ENCODE measurements at regions not wholly inside any gene's neighbourhood (a gene's known extent, or its start where the extent isn't known, plus 50 kb on each side); places are given as distances from the start of the nearest gene placed in this dataset.

DNA sequence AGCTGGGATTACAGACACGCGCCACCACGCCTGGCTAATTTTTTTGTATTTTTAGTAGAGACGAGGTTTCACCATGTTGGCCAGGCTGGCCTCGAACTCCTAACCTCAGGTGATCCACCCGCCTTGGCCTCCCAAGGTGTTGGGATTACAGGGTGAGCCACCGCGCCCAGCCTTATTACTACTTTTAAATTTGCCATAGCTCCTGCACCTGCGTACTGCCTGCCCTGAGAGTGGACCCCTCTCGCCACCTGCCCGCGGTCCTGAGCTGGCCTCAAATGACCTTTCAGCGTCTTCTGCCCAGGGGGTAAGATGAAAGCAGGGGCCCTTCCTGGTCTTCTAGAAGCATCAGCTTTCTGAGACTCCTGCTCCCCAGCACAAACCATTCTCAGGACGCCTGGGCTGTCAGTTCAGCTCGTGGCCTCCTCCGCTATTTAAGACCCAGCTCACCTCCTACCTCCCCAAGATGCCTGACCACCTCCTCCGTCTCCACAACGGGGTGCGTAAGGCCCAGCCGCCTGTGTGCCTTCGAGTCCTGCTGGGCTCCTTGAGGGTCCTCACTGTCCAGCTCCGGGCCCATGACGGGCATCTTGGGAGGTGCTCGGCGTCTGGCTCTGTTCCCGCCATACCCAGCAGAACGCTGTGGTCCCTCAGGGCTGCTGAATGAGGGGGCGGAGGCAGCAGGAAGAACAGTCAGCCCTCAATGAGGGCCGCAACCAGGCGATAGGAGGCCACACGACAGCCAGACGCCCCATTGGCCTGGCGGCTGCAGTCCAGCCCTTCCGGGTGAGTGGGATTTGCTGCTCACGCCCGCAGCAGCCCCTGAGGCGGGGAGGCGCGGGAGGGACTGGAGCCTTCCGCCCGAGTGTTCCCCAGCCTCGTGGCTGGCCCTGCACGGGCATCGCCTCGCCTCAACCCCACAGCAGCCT is 266.6 kb downstream of the TFCP2L1 start:
- DNase-seq (ENCODE audit: low read depth in 2 of 2): peak in 1 of 2 donors; percentile 15

DNA sequence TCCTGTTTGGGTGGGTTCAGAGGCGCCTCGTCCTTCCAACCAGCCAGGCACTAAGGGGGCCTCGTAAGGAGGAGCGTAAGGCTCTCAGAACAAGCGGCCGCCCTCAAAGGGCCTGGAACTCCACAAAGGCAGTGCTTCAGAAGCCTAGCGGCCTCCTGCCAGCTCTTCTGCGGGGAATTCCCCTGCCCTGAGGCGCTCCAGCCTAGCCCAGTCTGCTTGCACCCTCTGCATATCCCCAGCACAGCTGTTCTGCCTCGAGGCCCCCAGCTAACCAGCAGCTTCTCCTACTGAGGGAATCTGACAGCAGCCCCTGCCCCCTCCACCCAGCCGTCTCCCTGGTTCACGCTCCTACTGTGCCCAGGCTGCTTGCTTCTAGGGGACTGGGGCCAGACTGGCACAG is 265.9 kb downstream of the TFCP2L1 start:
- DNase-seq (ENCODE audit: low read depth in 2 of 2): no peak

DNA sequence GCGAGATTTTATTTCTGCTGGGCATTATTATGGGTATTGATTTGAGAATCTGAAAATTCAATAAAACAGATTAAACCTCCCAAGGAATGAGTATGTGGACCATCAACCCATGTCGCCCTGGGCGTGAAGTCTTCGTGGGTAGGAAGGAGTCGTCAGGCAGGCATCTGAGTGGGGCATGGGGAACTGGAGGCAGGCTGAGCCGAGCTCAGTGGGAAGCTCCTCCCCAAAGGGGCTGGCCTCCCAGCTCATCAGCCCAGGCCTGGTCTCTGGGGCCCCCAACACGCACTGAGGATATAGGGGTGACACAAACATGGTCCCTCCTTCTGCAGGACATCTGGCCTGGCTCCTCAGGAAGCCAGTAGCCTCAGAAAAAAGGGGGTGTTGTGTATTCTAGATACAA is 265.2 kb downstream of the TFCP2L1 start:
- DNase-seq (ENCODE audit: low read depth in 2 of 2): no peak

DNA sequence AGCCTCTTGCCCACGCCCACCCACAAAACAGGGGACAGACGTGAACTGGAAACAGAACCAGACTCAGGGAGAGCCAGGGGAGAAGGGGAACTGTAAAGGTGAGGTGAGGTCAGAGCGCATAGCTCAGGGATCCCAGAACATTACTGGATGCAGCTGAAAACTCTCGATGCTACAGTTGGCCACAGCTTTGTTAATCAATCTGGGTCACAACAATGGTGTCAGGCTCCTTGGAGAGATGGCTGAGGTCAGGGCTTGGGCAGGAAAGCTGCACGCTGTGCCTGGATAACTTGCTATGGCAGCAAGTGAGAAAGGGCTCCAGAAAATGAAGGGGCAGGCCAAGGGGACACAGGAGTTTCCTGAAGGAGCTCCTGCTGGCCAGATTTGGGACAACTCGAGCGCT is 263.3 kb downstream of the TFCP2L1 start:
- DNase-seq (ENCODE audit: low read depth in 2 of 2): no peak

DNA sequence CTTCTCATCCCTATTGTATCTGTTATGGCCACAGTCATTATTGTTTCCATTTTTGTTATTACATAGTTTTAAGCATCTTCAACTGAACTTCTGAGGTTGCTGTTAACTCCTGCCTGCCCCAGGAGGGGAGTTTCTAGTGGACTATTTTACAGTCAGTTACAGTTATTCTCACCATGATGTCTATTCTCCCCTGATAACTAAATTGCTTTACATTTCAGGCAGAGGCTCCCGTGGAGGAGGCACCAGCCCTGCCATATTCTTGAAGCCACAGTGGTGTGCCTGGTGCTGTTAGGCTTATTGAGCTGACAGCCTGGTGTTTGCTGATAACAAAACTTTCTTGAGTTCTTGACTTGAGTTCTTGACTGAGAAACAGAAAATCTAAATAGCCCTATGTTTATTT is 256.4 kb downstream of the TFCP2L1 start:
- DNase-seq (ENCODE audit: low read depth in 2 of 2): no peak

DNA sequence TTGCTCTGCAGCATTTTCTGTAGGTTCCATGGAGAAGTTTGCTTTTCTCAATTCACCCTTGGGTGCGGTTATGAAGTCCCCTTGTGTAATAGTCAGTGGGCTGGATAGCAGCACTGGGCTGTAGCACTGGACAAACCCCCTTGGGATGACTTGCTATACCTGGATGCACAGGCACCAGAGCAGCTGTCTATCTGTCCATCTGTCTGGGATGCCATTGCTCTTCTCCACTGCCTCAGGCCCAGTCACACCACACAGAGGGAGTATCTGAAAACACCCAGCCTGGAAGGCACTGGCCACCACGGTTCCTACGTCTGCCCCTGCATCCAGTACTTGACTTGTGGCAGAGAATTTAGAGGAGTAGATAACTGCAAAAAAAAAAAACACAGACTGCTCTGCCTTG is 254.5 kb downstream of the TFCP2L1 start:
- no peak for DNase-seq (ENCODE audit: low read depth in 2 of 2)

DNA sequence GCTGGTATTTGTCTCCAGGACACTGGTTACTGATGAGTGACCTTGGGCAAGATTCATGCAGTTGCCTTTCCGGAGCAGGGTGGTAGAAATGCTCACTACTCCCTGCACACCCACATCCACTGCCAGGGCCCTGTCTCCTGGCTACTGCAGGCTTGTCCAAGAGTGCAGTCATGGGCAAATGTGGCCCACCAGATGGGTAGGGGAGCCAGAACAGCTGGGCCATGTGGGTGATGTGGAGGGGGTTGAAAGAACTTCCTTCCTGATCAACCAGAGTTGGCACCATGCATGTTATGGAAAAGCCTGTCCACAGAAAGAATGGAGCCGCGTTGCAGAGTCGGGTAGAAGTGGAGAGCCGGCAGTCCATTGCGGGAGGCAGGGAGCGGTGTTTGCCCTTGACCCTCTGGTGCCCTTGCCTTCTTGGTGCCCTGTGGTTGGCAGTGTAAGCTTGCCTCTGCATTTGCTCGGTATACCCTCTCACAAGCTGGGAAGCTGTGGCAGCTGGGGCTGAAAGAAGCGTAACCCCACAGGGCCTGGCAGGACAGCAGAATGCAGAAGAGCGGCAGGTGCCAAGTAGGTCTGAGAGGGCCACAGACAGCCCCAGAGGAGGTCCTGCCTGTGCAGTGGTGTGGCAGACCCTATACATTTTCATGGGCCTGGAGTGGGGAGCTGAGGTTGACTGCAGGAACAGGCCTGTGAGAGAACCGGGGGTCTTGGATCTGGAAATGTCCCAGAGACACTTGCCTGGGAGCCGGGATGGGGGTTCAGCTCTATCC is 253.2 kb downstream of the TFCP2L1 start:
- no peak for DNase-seq (ENCODE audit: low read depth in 2 of 2)

DNA sequence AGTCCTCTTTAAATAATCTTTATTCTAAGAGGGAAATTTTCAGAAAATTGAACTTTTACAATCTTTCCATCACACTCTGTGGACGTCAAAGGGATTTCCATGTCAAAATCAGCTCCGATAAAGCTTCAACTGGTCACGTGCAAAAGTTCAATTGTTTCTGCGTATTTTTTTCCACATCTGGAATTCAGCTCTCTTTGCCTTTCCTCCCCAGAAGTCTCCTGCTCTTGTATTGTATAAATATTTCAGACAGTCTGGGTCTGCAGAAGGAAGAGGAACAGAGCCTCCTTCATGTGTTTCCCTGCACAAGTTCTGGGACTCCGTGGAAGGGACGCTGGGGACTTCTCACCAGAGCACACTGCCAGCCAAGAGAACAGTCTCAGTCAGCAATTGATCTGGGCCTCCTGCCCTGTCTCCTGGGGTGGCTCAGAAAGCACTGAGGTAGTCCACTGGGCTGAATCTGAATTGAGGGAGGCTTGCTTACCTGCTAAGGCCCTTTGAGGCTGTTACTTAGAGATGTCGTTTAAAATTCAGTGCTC is 251.5 kb downstream of the TFCP2L1 start:
- no peak for DNase-seq (ENCODE audit: low read depth in 2 of 2)

DNA sequence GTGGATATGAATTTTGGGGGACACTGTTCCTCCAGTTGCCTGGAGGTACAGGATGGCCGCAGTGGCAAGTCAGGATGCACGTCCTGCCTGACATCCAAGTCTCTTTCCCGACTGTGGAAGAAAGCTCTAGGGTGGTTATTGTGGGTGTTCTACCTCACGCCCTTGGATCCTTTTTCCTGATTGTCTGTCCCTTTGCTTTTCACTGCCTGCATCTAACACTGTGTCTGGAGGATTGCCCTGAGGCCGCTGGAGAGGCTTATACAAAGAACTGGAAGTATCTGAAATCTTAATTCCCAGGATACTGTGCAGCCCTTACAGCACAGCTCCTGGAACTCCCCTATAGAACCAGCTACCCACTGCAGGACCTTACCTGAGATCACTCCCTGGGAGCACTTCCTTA is 250.5 kb downstream of the TFCP2L1 start:
- DNase-seq (ENCODE audit: low read depth in 2 of 2): no peak

DNA sequence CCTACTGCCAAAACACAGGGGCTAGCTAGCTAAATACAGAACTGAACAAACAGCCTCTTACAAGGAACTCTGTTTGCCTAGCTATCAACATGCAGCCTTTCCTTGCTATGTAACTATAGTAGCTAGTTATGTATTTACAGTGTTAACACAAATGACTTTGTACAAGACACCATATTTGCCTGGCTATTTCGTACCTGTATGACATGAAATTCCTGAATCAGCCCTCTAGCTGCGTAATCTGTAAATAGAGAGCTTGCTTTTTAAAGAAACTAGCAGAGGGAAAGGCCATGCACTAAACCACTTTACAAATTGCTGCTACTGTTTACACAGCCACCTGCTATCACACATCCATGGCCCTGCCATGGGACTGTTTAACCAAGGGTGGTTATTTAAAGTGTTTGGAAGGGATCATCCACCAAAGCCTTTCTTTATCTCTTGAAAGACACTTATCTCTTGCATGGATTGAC is 248.7 kb downstream of the TFCP2L1 start:
- no peak for DNase-seq (ENCODE audit: low read depth in 2 of 2)

DNA sequence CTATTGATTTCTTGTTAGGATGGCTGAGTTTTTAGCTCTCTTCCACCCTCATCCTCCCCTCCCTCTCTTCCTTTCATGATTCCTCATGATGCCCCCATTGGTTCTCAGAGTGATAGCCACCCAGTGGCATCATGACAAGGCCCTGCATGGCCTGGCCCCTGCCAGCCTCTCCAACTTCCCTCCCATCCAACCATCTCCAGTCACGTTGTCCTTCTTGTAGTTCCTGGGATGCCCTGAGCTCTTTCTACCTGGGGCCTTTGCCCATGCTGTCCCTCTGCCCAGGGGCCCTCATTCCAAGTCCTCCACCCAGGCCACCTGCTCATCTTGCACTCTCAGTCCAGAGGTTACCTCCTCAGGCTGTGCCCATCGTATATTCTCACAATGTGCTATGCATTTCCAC is 247.5 kb downstream of the TFCP2L1 start:
- no peak for DNase-seq (ENCODE audit: low read depth in 2 of 2)

DNA sequence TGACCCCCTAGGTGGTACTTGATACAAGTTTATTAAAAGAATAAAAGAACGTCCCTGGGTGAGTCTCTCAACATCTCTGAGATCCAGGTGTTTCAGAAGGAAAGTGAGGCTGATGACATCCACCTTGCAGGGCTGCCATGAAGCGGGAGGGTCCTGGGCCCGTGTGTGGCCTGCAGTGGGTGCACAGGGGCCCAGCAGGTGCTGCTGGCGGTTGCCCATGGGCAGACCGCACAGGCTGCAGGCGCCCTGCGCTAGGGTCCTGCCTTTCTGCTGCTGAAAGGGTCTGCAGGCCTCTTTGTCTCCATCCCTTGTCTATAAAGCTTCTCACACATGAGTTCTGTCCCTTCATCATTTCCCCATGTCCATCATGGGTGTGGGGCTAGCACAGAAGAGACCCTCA is 247.0 kb downstream of the TFCP2L1 start:
- no peak for DNase-seq (ENCODE audit: low read depth in 2 of 2)

DNA sequence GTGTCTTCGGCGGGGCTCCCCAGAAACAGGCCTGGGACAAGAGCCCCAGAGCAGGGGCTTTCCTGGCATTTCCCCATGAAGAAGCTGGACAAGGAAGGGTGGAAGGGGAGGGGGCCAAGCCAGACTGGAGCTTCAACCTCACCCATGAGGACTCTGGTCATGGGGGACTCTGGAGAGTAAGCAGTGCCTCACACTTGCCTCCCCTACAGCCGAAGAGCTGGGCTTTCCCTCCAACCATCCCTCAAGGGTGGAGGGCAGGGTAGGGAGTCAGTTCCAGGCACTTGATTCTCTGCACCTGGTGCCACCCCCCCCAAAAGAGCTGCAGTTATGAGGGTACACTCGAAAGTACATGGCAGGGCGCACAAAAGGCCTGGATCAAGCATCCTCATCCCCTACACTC is 246.6 kb downstream of the TFCP2L1 start:
- no peak for DNase-seq (ENCODE audit: low read depth in 2 of 2)

DNA sequence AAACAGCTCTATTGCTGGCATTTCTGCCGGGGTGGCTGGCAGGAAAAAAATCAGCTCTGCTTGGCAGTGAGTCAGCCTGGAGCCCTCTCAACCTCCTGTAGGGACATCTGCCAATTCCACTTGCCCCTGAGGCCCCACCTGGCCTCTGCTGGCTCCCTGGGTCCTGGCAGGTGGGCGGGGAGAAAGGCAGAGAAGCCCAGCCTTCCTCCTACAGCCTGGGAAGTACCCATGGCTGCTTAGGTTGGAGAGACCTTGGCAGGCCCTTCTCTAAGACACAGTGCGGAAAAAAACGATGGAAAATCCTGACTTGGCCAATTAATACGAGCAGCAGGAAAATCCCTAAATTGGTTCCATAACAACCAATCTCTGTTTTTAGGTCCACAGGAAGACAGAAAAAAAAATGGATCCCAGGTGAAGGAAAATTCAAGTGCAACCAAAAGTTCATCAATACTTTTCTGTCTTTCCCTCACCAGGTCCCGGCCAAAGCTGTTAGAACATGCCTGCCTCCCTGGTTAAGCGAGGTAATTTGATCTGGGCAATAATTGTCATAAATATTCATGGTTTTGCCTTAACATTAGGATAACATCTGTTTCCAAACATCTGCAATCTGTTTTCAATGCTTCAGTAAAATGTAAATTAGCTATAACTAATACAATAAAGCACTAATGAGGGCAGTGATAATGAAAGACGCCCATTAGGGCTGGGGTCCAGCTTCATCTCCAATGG is 245.9 kb downstream of the TFCP2L1 start:
- no peak for DNase-seq (ENCODE audit: low read depth in 2 of 2)

DNA sequence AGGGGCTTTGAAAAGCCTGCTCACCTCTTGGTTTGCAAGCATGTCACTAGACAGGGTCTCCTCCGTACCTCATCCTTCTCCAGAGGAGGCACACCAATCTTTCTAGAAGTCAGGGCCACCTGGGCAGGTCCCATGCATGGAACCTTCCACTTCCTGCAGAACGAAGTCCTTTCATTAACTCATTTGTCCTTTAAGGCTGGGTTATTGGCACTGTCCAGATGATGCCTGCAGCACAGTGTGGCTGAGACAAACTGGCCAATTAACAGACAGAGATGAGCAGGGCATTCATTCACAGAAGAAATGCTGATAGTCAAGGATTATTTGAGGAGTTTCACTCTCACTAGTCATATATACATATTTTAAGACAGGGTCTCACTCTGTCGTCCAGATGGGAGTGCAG is 245.3 kb downstream of the TFCP2L1 start:
- DNase-seq (ENCODE audit: low read depth in 2 of 2): no peak

DNA sequence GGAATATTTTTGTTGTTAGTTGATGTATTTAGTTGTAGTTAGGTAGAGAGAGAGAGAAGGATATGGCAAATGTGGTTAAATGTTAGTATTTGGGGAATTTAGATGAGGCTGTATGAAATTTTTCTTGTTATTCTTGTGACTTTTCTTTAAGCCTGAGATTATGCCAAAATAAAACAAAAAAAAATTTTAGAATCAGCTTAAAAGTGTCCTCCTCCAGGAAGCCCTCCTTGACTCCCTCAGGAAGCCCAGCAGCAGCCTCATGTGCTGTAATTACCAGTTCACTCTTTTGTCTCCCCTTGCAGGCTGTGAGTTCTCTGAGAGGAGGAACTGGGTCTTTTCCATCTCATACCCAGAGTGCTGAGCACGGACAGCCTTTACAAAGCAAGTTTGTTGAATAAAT is 243.5 kb downstream of the TFCP2L1 start:
- no peak for DNase-seq (ENCODE audit: low read depth in 2 of 2)

DNA sequence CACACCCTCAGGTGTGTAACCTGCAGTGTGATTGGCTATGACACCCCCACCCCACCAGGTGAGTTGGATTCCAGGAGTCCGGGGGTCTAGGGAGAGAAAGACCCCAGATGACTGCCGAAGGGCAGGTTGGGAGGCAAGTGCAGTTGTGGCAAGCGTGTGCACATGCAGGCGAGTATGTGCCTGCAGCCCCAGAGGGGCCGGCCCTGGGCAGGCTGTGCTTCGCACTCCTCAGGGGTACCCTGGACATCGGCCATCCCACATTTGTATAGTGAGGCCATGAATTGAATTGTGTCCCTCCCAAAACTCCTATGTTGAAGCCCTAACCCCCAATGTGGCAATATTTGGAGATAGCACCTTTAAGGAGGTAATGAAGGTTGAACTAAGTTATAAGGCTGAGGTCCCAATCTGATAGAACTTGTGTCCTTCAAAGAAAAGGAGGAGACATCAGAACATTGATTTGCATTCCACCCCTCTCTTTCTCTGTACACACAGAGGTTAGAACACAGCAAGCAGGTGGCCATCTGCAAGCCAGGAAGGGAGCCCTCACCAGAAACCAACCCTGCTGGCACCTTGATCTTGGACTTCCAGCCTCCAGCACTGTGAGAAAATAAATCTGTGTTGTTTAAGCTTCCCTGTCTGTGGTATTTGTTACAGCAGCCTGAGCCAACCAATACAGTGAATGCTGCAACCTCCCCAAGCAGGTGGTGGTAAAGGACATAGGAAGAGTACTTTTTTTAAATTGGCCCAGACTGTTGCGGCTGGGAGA is 241.8 kb downstream of the TFCP2L1 start:
- no peak for DNase-seq (ENCODE audit: low read depth in 2 of 2)

DNA sequence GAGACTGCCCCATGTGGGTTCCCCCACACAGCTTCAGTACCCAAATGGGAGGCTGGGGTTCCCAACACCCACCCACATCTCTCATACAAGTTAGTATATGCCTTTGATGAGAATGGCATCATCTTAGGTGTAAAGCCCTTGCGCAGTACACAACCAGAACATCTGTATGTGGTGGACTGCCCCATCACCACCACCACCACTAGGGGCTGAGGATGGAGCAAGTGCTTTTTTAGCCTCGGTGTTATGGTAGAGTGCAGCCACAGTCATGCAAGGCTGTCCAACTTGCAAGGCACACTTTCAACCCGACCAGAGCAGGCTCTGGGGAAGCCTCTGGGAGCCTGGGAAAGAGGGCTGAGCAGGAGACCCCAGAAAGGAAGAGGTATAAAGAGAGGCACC is 241.2 kb downstream of the TFCP2L1 start:
- no peak for DNase-seq (ENCODE audit: low read depth in 2 of 2)

DNA sequence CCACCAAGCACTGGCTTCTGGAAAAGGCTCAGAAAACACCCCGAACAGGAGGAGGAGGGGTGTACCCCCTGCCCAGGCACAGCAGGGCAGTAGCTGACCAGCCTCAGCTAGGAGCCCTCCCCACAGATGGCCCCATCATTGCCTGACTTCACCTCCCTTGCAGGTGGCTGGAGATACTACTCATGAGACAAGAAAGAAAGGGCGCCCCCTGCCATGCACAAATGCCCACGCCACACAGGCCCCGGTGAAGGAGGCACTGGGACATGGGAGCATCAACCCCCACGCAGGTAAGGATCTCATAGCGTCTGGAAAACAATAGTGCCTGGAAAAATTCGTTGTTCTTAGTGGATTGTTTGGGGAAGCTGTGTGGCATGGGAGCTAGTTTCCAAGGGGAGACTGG is 240.6 kb downstream of the TFCP2L1 start:
- peak in 1 of 2 donors; percentile 17 for DNase-seq (ENCODE audit: low read depth in 2 of 2)

DNA sequence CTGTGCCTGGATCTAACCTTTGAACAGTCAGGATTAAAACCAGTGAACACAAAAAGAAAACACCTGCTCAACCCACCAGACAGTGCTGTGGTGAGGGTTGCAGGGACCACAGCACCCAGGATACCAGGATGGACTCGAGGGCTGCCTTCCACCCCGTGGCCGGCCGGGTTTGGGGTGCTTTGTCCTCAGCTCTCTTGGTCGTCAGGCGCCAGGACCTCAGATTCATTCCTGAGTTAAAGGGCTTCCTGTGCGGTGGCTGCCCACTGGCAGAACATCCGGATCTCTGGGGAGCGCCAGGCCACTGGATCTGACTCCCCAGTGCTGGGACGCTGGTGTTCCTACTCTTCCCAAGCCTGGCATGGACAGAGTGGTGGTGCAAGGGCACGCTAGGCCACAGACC is 239.8 kb downstream of the TFCP2L1 start:
- DNase-seq (ENCODE audit: low read depth in 2 of 2): no peak

DNA sequence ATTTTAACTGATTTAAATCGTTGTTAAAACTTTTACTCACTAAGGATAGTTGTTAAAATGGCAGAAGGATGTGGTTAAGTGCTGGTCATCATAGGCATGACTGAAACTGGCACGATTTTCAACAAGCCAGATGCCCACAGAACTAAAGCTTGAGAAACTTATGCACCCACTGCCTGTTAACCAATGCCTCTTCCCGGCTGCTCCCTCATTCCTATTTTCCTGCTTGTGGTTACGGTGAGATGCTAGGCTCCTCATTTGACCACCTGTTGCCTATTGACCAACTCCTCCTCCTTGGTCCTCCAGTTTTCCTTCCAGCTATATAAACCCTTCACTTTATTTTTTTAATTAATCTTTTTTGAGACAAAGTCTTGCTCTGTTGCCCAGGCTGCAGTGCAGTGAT is 238.7 kb downstream of the TFCP2L1 start:
- DNase-seq (ENCODE audit: low read depth in 2 of 2): no peak
